Right atrium auricular region (tissue), 2 donors: ENCODE measurements at regions not wholly inside any gene's neighbourhood (a gene's known extent, or its start where the extent isn't known, plus 50 kb on each side); places are given as distances from the start of the nearest gene placed in this dataset.

Source experiments
- DNase-seq: peaks from one replicate; pipeline ENCODE4 v3.0.0-alpha.2; 2019; ENCODE audit warnings: low spot score
- H3K27ac ChIP-seq, 2 donors: fragments of 200-600 bp; sonication (generic); 1 replicate in 1 of 2; 2 replicates in 1 of 2; pipeline ENCODE4 v1.5.1; 2016 to 2019
- H3K27me3 ChIP-seq, 2 donors: fragments of 200-600 bp; sonication (generic); one replicate each; pipeline versions ENCODE4 v1.5.1 to v1.6.0; 2017 to 2019
- H3K36me3 ChIP-seq: fragments of 200-600 bp; sonication (generic); one replicate; pipeline ENCODE4 v1.5.1; 2016
- H3K4me1 ChIP-seq, 2 donors: fragments of 200-600 bp; sonication (generic); one replicate each; pipeline versions ENCODE4 v1.5.1 to v1.6.0; 2017 to 2019
- H3K4me3 ChIP-seq, 2 donors: fragments of 200-600 bp; sonication (generic); 1 replicate in 1 of 2; 2 replicates in 1 of 2; pipeline ENCODE4 v1.5.1; 2017 to 2019; ENCODE audit warnings: mild to moderate bottlenecking in 1 of 2, moderate library complexity in 1 of 2
- H3K9me3 ChIP-seq, 2 donors: fragments of 200-600 bp; sonication (generic); one replicate each; pipeline ENCODE4 v1.5.1; 2019
- TF ChIP-seq, protein P1 (sequence below), 2 donors: fragments of 200-600 bp; sonication (generic); IDR thresholded peaks; one replicate each; pipeline ENCODE4 v1.5.1; 2019; ENCODE audit warnings: antibody characterized with exemption in 2 of 2

DNA sequence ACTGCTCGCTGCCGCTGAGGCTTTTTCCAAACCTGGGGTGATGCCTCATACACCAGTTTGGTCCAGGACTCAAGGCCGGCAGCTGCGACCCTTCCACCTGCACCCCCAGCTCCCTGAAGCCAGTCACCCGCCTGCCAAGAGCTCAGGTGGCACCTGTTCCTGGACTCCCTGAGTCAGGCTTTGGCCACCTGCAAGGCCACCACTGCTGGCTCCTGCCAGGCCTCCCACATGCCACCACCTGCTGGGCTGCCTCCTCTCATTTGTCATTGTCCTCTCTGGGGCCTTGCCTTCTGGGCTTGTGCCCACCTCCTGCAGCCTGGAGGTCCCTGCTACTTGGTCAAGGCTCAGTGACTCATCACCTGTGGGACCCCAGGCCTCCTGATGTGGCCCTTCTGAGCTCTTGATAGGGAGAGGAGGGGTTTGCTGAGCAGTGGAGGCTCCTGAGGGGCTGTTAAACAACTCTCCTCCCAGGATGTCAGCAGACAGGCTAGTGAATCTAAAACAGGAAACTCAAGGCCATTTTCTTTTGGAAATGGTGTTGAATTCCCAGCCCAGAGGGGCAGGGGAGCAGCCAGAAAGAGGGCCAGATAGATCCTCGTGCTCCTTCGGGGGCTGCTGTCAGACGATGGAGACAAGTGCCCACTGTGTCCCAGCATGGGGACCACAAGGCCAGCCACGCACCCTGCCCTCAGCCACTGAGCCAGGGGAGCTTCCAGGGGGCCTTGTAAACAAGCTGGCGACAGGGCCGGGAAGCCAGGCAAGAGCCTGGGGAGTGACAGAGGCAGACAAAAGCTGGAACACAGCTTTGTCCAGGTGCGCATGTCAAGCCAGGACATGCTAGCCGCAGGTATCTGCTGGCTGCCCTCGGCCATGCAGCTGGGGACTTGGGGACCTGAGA is 416.8 kb downstream of the LRATD1 start:
- no peaks in the 10 kb centered on the region for H3K27me3 ChIP-seq
- TF ChIP-seq, protein P1, sequence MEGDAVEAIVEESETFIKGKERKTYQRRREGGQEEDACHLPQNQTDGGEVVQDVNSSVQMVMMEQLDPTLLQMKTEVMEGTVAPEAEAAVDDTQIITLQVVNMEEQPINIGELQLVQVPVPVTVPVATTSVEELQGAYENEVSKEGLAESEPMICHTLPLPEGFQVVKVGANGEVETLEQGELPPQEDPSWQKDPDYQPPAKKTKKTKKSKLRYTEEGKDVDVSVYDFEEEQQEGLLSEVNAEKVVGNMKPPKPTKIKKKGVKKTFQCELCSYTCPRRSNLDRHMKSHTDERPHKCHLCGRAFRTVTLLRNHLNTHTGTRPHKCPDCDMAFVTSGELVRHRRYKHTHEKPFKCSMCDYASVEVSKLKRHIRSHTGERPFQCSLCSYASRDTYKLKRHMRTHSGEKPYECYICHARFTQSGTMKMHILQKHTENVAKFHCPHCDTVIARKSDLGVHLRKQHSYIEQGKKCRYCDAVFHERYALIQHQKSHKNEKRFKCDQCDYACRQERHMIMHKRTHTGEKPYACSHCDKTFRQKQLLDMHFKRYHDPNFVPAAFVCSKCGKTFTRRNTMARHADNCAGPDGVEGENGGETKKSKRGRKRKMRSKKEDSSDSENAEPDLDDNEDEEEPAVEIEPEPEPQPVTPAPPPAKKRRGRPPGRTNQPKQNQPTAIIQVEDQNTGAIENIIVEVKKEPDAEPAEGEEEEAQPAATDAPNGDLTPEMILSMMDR (IDR thresholded peaks at IDR 0.05), result no peak
- no peak for DNase-seq

DNA sequence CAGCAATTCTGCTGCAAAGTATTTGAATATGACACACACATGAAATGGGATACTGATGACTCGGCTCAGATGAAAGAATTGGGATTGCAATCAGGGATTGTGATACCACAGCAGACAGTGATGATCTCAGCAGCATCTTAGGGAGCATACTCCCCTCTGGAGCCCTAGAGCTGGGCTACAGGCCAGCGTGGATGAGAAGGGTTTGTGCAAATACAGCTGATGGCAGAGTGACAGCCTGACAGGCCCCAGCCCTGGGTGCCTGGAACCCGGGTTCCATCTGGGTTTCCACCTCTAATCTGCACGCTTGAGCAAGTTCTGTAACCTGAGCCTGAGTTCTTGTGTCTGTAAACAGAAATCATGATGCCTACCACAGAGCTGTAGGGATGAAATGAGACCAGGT is 418.0 kb downstream of the LRATD1 start:
- TF ChIP-seq, protein P1 (IDR thresholded peaks at IDR 0.05), result no peak
- no peak for DNase-seq
- no peaks in the 10 kb centered on the region for H3K4me1 ChIP-seq
- no peak overlapping the region for H3K4me3 ChIP-seq
- H3K36me3 ChIP-seq, result no peaks in the 10 kb centered on the region
- no peaks in the 10 kb centered on the region for H3K9me3 ChIP-seq
- no peak overlapping the region for H3K27ac ChIP-seq
- H3K27me3 ChIP-seq, result no peaks in the 10 kb centered on the region

More for the DNA sequence above, 416.8 kb downstream of the LRATD1 start:
- H3K9me3 ChIP-seq, result no peaks in the 10 kb centered on the region
- H3K4me3 ChIP-seq, result no peak overlapping the region
- no peak overlapping the region for H3K27ac ChIP-seq
- no peaks in the 10 kb centered on the region for H3K36me3 ChIP-seq
- H3K4me1 ChIP-seq, result no peaks in the 10 kb centered on the region

DNA sequence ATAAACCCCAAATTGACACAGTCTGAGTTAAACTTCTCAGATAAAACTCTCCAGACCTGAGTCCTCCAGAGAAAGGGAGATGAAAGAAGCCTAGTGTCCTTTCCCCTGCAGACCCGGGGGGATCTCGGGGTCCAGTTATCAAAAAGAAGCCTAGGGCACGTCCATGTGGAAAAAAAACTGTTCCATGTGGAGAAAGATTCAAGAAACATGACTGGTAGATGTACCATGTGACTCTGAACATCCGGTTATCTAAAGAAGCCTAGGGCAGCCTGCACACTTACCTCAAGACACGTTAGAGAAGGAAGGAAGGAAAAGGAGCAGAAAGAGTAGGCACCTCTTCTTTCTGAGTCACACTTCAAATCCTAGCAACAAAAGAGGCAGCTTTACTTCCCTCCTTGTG is 421.0 kb downstream of the LRATD1 start:
- DNase-seq, result no peak
- no peaks in the 10 kb centered on the region for H3K27me3 ChIP-seq
- no peaks in the 10 kb centered on the region for H3K4me1 ChIP-seq
- H3K36me3 ChIP-seq, result no peaks in the 10 kb centered on the region
- no peak overlapping the region for H3K4me3 ChIP-seq
- H3K9me3 ChIP-seq, result no peaks in the 10 kb centered on the region
- TF ChIP-seq, protein P1 (IDR thresholded peaks at IDR 0.05), result no peak
- H3K27ac ChIP-seq, result no peak overlapping the region

DNA sequence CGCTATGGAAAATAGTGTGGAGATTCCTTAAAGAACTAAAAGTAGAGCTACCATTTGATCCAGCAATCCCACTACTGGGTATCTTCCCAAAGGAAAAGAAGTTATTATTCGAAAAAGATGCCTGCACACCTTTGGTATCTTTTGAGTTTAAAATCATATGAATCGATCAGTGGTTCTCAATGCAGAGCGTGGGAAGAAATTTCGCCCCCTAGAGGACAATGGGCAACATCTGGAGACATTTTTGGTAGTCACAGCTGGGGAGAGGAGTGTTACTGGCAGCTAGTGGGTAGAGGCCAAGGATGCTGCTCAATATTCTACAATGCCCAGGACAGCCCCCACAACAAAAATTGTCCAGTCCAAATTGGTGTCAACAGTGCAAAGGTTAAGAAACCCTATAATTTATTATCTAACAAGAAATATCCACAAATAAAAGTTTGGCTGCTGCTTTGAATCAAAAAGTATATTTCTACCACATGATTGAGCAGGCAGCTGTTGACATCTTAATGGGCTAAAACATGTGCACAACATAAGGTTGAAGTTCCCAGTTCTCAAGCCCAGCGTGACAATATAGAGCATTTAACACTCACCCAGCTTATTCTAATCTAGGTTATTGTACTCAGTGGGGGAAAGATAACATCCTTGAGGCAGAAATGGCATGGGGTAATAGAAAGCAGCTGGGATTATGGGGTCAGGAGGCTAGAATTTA is 425.7 kb downstream of the LRATD1 start:
- no peaks in the 10 kb centered on the region for H3K27me3 ChIP-seq
- TF ChIP-seq, protein P1 (IDR thresholded peaks at IDR 0.05), result no peak
- H3K4me3 ChIP-seq, result no peak overlapping the region
- no peaks in the 10 kb centered on the region for H3K9me3 ChIP-seq
- no peaks in the 10 kb centered on the region for H3K4me1 ChIP-seq
- no peak overlapping the region for H3K27ac ChIP-seq
- DNase-seq, result no peak
- H3K36me3 ChIP-seq, result no peaks in the 10 kb centered on the region

DNA sequence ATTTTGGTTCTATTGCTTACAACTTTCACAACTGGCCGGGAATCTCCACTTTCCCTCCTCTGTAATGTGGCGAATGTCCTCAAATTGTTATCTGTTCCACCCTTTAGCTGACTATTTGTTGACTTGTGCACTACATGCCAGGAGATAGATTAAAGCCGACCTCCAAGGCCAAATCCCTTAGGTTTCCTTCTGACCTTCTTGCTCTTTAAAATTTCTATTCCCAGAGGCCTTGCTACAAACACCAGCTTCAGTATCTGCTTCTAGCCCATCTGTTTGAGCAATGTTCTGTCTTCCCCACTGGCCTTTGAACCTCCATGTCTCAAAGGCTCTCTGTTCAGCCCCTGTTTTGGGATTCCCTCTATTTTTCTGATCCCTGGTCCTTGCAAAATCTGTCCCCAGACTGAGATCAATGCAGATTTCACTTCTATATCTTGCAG is 426.2 kb downstream of the LRATD1 start:
- no peak for DNase-seq

More for the DNA sequence above, 426.2 kb downstream of the LRATD1 start:
- H3K36me3 ChIP-seq, result no peaks in the 10 kb centered on the region
- H3K4me1 ChIP-seq, result no peaks in the 10 kb centered on the region
- H3K4me3 ChIP-seq, result no peak overlapping the region
- no peak overlapping the region for H3K27ac ChIP-seq
- no peaks in the 10 kb centered on the region for H3K9me3 ChIP-seq
- TF ChIP-seq, protein P1 (IDR thresholded peaks at IDR 0.05), result no peak
- H3K27me3 ChIP-seq, result no peaks in the 10 kb centered on the region
